Liver (tissue), 8 donors: ENCODE measurements at regions not wholly inside any gene's neighbourhood (a gene's known extent, or its start where the extent isn't known, plus 50 kb on each side); places are given as distances from the start of the nearest gene placed in this dataset.

Experiments used
- DNase-seq: peaks from one replicate; pipeline ENCODE4 v3.0.0-alpha.2; 2017; ENCODE audit warnings: low spot score
- H3K27ac ChIP-seq, 2 donors: one replicate each; pipeline ENCODE4 v1.7.0; 2013; ENCODE audit warnings: inconsistent platforms in 2 of 2, low read length in 2 of 2, control low read depth in 1 of 2, low read depth in 1 of 2, mild to moderate bottlenecking in 1 of 2
- H3K27me3 ChIP-seq, 4 donors: one replicate each; pipeline versions ENCODE4 v1.6.1 to v1.7.0; 2013; ENCODE audit warnings: low read length in 3 of 4, inconsistent platforms in 1 of 4, mild to moderate bottlenecking in 1 of 4, moderate library complexity in 1 of 4; ENCODE audit not compliant: control insufficient read depth in 4 of 4, insufficient read depth in 4 of 4
- H3K36me3 ChIP-seq, 4 donors: one replicate each; pipeline versions ENCODE4 v1.6.1 to v1.7.0; 2013; ENCODE audit warnings: low read length in 3 of 4, mild to moderate bottlenecking in 3 of 4, low read depth in 1 of 4, moderate library complexity in 1 of 4; ENCODE audit not compliant: control insufficient read depth in 4 of 4, insufficient read depth in 3 of 4
- H3K4me1 ChIP-seq, 4 donors: one replicate each; pipeline versions ENCODE4 v1.6.1 to v1.7.0; 2013; ENCODE audit warnings: low read length in 3 of 4, mild to moderate bottlenecking in 3 of 4, moderate library complexity in 1 of 4; ENCODE audit not compliant: control insufficient read depth in 4 of 4, insufficient read depth in 4 of 4
- H3K4me3 ChIP-seq, 3 donors: one replicate each; pipeline versions ENCODE4 v1.6.1 to v1.7.0; 2013; ENCODE audit warnings: low read length in 3 of 3, control low read depth in 1 of 3, low read depth in 1 of 3, mild to moderate bottlenecking in 1 of 3
- H3K9ac ChIP-seq, 2 donors: one replicate each; pipeline ENCODE4 v1.7.0; 2013; ENCODE audit warnings: low read length in 2 of 2, mild to moderate bottlenecking in 2 of 2, moderate library complexity in 2 of 2, control low read depth in 1 of 2, low read depth in 1 of 2
- H3K9me3 ChIP-seq, 4 donors: one replicate each; pipeline versions ENCODE4 v1.6.1 to v1.7.0; 2013; ENCODE audit warnings: low read length in 3 of 4; ENCODE audit not compliant: control insufficient read depth in 4 of 4
- EGR1 ChIP-seq, 2 donors: IDR thresholded peaks; 2 replicates each; pipeline ENCODE4 v1.6.1; 2016 to 2018; ENCODE audit warnings: antibody characterized with exemption in 2 of 2, low read depth in 2 of 2
- FOXA1 ChIP-seq: IDR thresholded peaks from 2 replicates; pipeline ENCODE4 v1.6.1; 2016; ENCODE audit warnings: antibody characterized with exemption
- FOXA2 ChIP-seq: IDR thresholded peaks from 2 replicates; pipeline ENCODE4 v1.6.1; 2016; ENCODE audit warnings: antibody characterized with exemption
- GABPA ChIP-seq, 2 donors: IDR thresholded peaks in 1 of 2; conservative IDR thresholded peaks in 1 of 2; 2 replicates each; pipeline ENCODE4 v1.6.1; 2016; ENCODE audit warnings: antibody characterized with exemption in 2 of 2, mild to moderate bottlenecking in 1 of 2, moderate library complexity in 1 of 2
- HNF4A ChIP-seq, 2 donors: conservative IDR thresholded peaks; 2 replicates each; pipeline ENCODE4 v1.6.1; 2016; ENCODE audit warnings: antibody characterized with exemption in 2 of 2, mild to moderate bottlenecking in 2 of 2
- HNF4G ChIP-seq: IDR thresholded peaks from 2 replicates; pipeline ENCODE4 v1.6.1; 2016; ENCODE audit warnings: antibody characterized with exemption
- JUND ChIP-seq, 2 donors: IDR thresholded peaks; 2 replicates each; pipeline ENCODE4 v1.6.1; 2016; ENCODE audit warnings: antibody characterized with exemption in 2 of 2
- NR2F2 ChIP-seq: IDR thresholded peaks from 2 replicates; pipeline ENCODE4 v1.6.1; 2016; ENCODE audit warnings: antibody characterized with exemption
- RAD21 ChIP-seq, 2 donors: IDR thresholded peaks; 2 replicates each; pipeline ENCODE4 v1.6.1; 2016; ENCODE audit warnings: antibody characterized with exemption in 2 of 2, mild to moderate bottlenecking in 2 of 2
- REST ChIP-seq: IDR thresholded peaks from 2 replicates; pipeline ENCODE4 v1.6.1; 2016; ENCODE audit warnings: antibody characterized with exemption, mild to moderate bottlenecking
- RXRA ChIP-seq, 2 donors: IDR thresholded peaks; 2 replicates each; pipeline ENCODE4 v1.6.1; 2017 to 2018; ENCODE audit warnings: antibody characterized with exemption in 2 of 2, mild to moderate bottlenecking in 1 of 2
- SP1 ChIP-seq: IDR thresholded peaks from 2 replicates; pipeline ENCODE4 v1.6.1; 2018; ENCODE audit warnings: antibody characterized with exemption, mild to moderate bottlenecking
- TAF1 ChIP-seq: conservative IDR thresholded peaks from 2 replicates; pipeline ENCODE4 v1.6.1; 2016; ENCODE audit warnings: antibody characterized with exemption, mild to moderate bottlenecking
- ZBTB33 ChIP-seq: IDR thresholded peaks from 2 replicates; pipeline ENCODE4 v1.6.1; 2016; ENCODE audit warnings: antibody characterized with exemption
- WGBS: extraction: QIAGEN DNeasy Blood & Tissue Kit; methylation state at CpG from one replicate; pipeline ENCODE4 v1.1.7; 2013; 5-methylcytosine and 5-hydroxymethylcytosine counted together
- TF ChIP-seq, protein P1 (sequence below): IDR thresholded peaks from 2 replicates; pipeline ENCODE4 v1.6.1; 2016; ENCODE audit warnings: antibody characterized with exemption
- TF ChIP-seq, protein P2 (sequence below): fragments of 150-350 bp; IDR thresholded peaks from 2 replicates; pipeline ENCODE4 v1.5.1; 2017; ENCODE audit warnings: improper control_type of control experiment, low read depth, low read length; ENCODE audit not compliant: missing input control
- donor health status: healthy.
- donor health status: healthy.
- donor health status: healthy.
- donor health status: healthy.
- donor health status: healthy.

DNA sequence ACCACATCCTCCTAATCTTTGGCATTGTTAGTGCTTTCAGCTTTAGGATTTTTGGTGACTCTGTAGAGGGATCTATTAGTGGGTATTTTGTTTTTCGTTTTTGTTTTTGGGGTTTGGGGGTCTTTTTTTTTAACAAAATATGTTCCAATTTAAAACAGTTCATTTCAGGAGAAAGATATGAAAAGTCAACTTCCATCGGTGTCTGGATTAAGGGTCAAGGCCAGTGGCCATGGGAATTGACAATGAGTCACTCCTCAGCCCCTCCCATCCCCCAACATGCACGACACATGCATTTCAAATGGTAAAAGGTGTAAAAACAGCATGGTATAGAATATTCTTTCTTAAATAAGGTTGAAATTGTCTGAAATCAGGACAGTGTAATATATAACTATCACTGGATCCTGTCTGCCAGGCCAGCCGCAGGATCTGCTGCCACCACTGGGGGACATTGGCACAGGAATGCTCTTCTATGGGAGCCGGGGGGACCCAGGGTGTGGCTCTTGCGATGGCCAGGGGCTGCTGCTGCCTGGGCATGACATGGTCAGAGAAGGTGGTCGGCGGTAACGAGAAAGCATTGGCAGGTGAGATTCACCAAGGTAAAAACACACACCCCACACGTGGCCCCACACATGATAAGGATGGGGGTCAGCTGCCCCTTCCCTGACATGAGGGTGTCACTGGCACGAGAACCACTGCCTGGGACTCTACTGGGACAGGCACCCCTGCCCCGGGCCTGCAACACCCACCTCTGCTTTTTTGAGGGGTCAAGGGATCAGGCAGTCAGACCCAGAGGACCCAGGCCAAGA is 126.2 kb upstream of the KCTD7 start:
- TF ChIP-seq FOXA1 (no peak), HNF4A (conservative IDR thresholded peaks at IDR 0.05) (peak; percentile 35 to 58), SP1 (no peak), TAF1 (no peak), FOXA2 (peak; percentile 8), ZBTB33 (no peak), JUND (IDR thresholded peaks at IDR 0.05) (peak; percentile 42 to 82), RXRA (IDR thresholded peaks at IDR 0.05) (peak in 1 of 2 donors; percentile 52)
- TF ChIP-seq, protein P1, sequence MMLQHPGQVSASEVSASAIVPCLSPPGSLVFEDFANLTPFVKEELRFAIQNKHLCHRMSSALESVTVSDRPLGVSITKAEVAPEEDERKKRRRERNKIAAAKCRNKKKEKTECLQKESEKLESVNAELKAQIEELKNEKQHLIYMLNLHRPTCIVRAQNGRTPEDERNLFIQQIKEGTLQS: peak; percentile 56
- H3K9me3 ChIP-seq: peaks cover 0 to 2% (median 0%) of the 10 kb centered on the region in 4 donors
- peaks cover 5 to 13% (median 8%) of the 10 kb centered on the region in 4 donors for H3K4me1 ChIP-seq
- no peak for DNase-seq
- peak overlapping the region in 1 of 2 donors; percentile 42 for H3K27ac ChIP-seq
- H3K36me3 ChIP-seq: no peaks in the 10 kb centered on the region
- H3K27me3 ChIP-seq: no peaks in the 10 kb centered on the region
- no peak overlapping the region for H3K4me3 ChIP-seq
- 82% methylated on average over 12 of the region's 12 CpGs for WGBS
- no peak overlapping the region for H3K9ac ChIP-seq

GRCh38 chr7:66503036-66503370 is 125.7 kb upstream of the KCTD7 start:
- Histone ChIP-seq H3K4me1 (peaks cover 5 to 13% (median 8%) of the 10 kb centered on the region in 4 donors), H3K27me3 (no peaks in the 10 kb centered on the region), H3K27ac (no peak overlapping the region), H3K4me3 (no peak overlapping the region), H3K9me3 (peaks cover 0 to 2% (median 0%) of the 10 kb centered on the region in 4 donors), H3K9ac (no peak overlapping the region), H3K36me3 (no peaks in the 10 kb centered on the region)
- no peak for TF ChIP-seq TAF1
- no peak for TF ChIP-seq NR2F2
- TF ChIP-seq REST: no peak
- TF ChIP-seq FOXA1: no peak
- TF ChIP-seq RXRA (IDR thresholded peaks at IDR 0.05): no peak
- no peak for TF ChIP-seq EGR1 (IDR thresholded peaks at IDR 0.05; ENCODE audit: low read depth in 2 of 2)
- TF ChIP-seq ZBTB33: no peak
- no peak for TF ChIP-seq HNF4A (conservative IDR thresholded peaks at IDR 0.05)
- TF ChIP-seq HNF4G: no peak
- TF ChIP-seq, protein P1: no peak
- TF ChIP-seq GABPA (IDR thresholded peaks at IDR 0.05 in 1 of 2, conservative IDR thresholded peaks at IDR 0.05 in 1 of 2): no peak
- TF ChIP-seq SP1: no peak
- TF ChIP-seq, protein P2, sequence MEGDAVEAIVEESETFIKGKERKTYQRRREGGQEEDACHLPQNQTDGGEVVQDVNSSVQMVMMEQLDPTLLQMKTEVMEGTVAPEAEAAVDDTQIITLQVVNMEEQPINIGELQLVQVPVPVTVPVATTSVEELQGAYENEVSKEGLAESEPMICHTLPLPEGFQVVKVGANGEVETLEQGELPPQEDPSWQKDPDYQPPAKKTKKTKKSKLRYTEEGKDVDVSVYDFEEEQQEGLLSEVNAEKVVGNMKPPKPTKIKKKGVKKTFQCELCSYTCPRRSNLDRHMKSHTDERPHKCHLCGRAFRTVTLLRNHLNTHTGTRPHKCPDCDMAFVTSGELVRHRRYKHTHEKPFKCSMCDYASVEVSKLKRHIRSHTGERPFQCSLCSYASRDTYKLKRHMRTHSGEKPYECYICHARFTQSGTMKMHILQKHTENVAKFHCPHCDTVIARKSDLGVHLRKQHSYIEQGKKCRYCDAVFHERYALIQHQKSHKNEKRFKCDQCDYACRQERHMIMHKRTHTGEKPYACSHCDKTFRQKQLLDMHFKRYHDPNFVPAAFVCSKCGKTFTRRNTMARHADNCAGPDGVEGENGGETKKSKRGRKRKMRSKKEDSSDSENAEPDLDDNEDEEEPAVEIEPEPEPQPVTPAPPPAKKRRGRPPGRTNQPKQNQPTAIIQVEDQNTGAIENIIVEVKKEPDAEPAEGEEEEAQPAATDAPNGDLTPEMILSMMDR: no peak
- no peak for TF ChIP-seq FOXA2
- no peak for TF ChIP-seq RAD21 (IDR thresholded peaks at IDR 0.05)
- WGBS: 95% methylated on average over 13 of the region's 13 CpGs
- no peak for DNase-seq
